ENCODE measurements at regions not wholly inside any gene's neighbourhood (a gene's known extent, or its start where the extent isn't known, plus 50 kb on each side); places are given as distances from the start of the nearest gene placed in this dataset.

GRCh38 chr3:68467465-68467864 is 464.9 kb downstream of the TAFA4 start:
- Histone ChIP-seq H3K4me3 (ENCODE audit: low read depth, low read length, poor library complexity, severe bottlenecking) (no peak overlapping the region), H2AFZ (ENCODE audit: low read length) (no peak overlapping the region), H3K79me2 (ENCODE audit: insufficient read depth, low read length) (no peaks in the 10 kb centered on the region), H3K36me3 (ENCODE audit: insufficient read depth, low read length) (no peaks in the 10 kb centered on the region), H3F3A (ENCODE audit: insufficient read depth, low read length) (no peaks in the 10 kb centered on the region), H3K9ac (ENCODE audit: low read length) (no peak overlapping the region), H3K9me3 (ENCODE audit: low read length) (no peaks in the 10 kb centered on the region), H3K27ac (ENCODE audit: low read depth, low read length, poor library complexity, severe bottlenecking) (no peak overlapping the region), H3K27me3 (ENCODE audit: insufficient read depth, low read length) (no peaks in the 10 kb centered on the region), H4K20me1 (ENCODE audit: insufficient read depth, low read length) (no peaks in the 10 kb centered on the region), H3K9me2 (ENCODE audit: low read depth, low read length) (no peaks in the 10 kb centered on the region), H3K4me2 (ENCODE audit: low read length) (no peak overlapping the region), H3K4me1 (ENCODE audit: insufficient read depth, low read length, severe bottlenecking) (no peaks in the 10 kb centered on the region)
- TF ChIP-seq CTCF (IDR thresholded peaks at IDR 0.05; ENCODE audit: low read length) (no peak), EZH2 (IDR thresholded peaks at IDR 0.05; ENCODE audit: borderline replicate concordance, low read length) (no peak)

- Histone ChIP-seq H2AFZ (ENCODE audit: low read length) (no peak overlapping the region), H3K4me2 (ENCODE audit: low read length) (no peak overlapping the region), H3K27me3 (ENCODE audit: insufficient read depth, low read length) (no peaks in the 10 kb centered on the region), H3K9me3 (ENCODE audit: low read length) (no peaks in the 10 kb centered on the region), H3K9ac (ENCODE audit: low read length) (no peak overlapping the region), H3F3A (ENCODE audit: insufficient read depth, low read length) (no peaks in the 10 kb centered on the region), H3K27ac (ENCODE audit: low read depth, low read length, poor library complexity, severe bottlenecking) (no peak overlapping the region), H3K4me1 (ENCODE audit: insufficient read depth, low read length, severe bottlenecking) (no peaks in the 10 kb centered on the region), H4K20me1 (ENCODE audit: insufficient read depth, low read length) (no peaks in the 10 kb centered on the region), H3K36me3 (ENCODE audit: insufficient read depth, low read length) (no peaks in the 10 kb centered on the region), H3K79me2 (ENCODE audit: insufficient read depth, low read length) (no peaks in the 10 kb centered on the region), H3K9me2 (ENCODE audit: low read depth, low read length) (no peaks in the 10 kb centered on the region), H3K4me3 (ENCODE audit: low read depth, low read length, poor library complexity, severe bottlenecking) (no peak overlapping the region)
- TF ChIP-seq CTCF (IDR thresholded peaks at IDR 0.05; ENCODE audit: low read length) (no peak), EZH2 (IDR thresholded peaks at IDR 0.05; ENCODE audit: borderline replicate concordance, low read length) (no peak)
Observed at GRCh38 chr3:68458581-68458980, 473.8 kb downstream of the TAFA4 start.

- no peak for TF ChIP-seq EZH2 (IDR thresholded peaks at IDR 0.05; ENCODE audit: borderline replicate concordance, low read length)
- no peak for TF ChIP-seq CTCF (IDR thresholded peaks at IDR 0.05; ENCODE audit: low read length)
- Histone ChIP-seq H3K9me2 (ENCODE audit: low read depth, low read length) (no peaks in the 10 kb centered on the region), H3K27ac (ENCODE audit: low read depth, low read length, poor library complexity, severe bottlenecking) (no peak overlapping the region), H3F3A (ENCODE audit: insufficient read depth, low read length) (no peaks in the 10 kb centered on the region), H3K27me3 (ENCODE audit: insufficient read depth, low read length) (no peaks in the 10 kb centered on the region), H4K20me1 (ENCODE audit: insufficient read depth, low read length) (no peaks in the 10 kb centered on the region), H3K4me2 (ENCODE audit: low read length) (no peak overlapping the region), H3K4me3 (ENCODE audit: low read depth, low read length, poor library complexity, severe bottlenecking) (no peak overlapping the region), H2AFZ (ENCODE audit: low read length) (no peak overlapping the region), H3K4me1 (ENCODE audit: insufficient read depth, low read length, severe bottlenecking) (no peaks in the 10 kb centered on the region), H3K9ac (ENCODE audit: low read length) (no peak overlapping the region), H3K79me2 (ENCODE audit: insufficient read depth, low read length) (no peaks in the 10 kb centered on the region), H3K36me3 (ENCODE audit: insufficient read depth, low read length) (no peaks in the 10 kb centered on the region), H3K9me3 (ENCODE audit: low read length) (no peaks in the 10 kb centered on the region)
Observed at GRCh38 chr3:68448510-68449383, 483.6 kb downstream of the TAFA4 start.

Measured in OCI-LY1 (cell line).